ENCODE measurements at regions not wholly inside any gene's neighbourhood (a gene's known extent, or its start where the extent isn't known, plus 50 kb on each side); places are given as distances from the start of the nearest gene placed in this dataset.
A peak's percentile ranks its signal among the peaks of the same experiment; 100 is the strongest.

DNA sequence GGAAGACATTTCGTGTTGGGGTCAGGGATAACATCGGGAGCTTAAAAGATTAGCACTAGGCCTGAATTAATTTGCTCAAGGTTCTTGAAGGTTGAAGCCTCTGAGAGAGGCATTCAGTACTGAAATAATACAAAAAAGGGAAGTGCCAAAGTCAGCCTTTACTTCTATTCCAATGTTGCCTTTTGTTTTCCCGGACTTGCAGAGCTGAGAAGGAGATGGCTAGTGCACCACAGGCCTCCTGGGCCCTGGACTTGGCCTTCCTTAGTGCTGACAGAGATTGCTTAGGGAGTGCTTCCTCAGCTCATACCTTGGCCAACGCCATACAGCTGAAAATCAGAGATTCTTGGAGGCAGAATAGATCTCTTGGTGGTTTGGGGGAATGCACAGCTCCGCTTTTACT, 333.6 kb upstream of the TBL1XR1 start:
- DNase-seq (ENCODE audit: low read depth), result no peak

GRCh38 chr3:177536873-177537272, 339.6 kb upstream of the TBL1XR1 start:
- no peak for DNase-seq (ENCODE audit: low read depth)

DNA sequence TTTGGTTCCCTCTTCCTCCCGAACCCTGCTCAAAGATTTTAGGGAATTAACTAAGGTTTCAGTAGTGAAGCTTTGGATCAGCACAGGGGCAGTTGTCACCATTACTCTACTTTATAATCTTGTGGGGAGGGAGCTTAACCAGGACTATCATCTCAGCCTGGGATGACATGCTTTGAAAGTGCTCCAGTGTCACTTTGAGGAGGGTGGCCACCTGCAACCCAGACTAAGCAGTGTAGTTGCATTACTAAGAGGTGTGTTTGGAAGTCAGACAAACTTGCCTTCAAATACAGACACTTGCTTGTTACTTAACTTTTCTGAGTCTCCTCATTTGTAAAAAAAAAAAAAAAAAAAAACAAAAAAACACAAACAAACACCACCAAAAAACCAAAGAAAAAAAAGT, 340.3 kb upstream of the TBL1XR1 start:
- DNase-seq (ENCODE audit: low read depth), result no peak

GRCh38 chr3:177538048-177538749, 340.9 kb upstream of the TBL1XR1 start:
- DNase-seq (ENCODE audit: low read depth), result no peak

- no peak for DNase-seq (ENCODE audit: low read depth)
These were observed 341.8 kb upstream of the TBL1XR1 start for GRCh38 chr3:177538750-177539730.

GRCh38 chr3:177541541-177541940, 344.3 kb upstream of the TBL1XR1 start:
- no peak for DNase-seq (ENCODE audit: low read depth)

DNA sequence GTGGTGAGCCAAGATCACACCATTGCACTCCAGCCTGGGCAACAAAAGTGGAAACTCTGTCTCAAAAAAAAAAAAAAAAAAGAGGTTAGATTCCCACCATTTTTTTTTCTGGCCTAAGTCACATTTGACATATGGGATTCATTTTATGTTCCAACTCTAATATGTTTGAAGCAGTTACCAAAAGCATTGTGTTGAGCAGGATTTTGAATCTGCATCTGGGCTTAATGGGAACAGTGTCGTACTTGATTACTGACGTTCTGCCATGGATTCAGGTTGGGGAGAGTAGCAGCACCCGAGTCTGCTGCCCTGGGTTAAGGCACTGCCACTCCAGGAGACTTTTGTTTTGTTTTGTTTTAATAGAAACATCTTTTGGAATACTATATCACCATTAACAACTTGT, 348.7 kb upstream of the TBL1XR1 start:
- DNase-seq (ENCODE audit: low read depth), result no peak

DNA sequence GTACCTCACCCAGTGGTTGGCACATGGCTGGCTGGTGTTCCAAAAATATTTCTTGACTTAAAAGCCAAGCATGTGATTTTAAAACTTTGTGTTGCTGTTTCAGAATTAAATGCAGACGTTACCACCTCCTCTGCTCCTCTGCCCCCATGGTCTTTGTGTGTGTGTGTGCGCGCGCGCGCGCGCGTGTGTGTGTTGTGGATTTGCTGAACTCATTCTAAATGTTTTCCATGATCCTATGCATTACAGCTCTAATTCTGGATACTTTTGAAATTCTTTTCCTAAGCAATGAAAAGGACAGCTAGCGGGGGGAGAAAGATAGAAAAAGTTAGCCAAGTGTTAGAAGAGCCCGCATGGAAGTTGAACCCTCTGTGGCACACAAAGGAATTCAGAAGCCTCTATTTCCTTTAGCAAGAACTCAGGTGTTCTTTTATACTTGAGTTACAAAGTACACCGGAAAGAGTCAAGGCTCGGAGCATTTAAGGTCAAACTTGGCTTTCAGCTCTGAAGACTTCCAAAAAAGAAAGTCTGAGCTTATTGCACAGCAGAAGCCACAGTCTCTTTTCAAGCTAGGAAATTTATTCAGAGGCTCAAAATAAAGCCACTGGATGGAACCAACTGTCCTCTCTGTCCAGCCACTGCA, 350.5 kb upstream of the TBL1XR1 start:
- DNase-seq (ENCODE audit: low read depth), result no peak

DNA sequence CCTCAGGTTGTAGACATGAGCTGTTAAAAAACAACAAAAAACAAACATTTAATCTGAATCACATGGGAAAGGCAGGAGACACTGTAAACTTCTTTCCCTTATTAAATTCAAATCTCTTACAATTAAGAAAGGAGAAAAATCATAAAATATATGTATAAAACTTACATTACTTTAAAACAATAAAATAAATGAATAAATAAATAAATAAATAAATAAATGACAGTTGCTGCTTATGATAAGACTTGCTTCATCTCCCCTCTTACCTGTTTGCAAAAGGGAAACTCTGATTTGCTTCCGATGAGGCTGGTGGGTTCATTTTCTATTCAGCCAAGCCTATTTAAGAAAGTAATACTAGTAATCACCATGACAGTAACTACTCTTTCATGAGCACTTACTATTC, 353.4 kb upstream of the TBL1XR1 start:
- DNase-seq (ENCODE audit: low read depth), result no peak

- DNase-seq (ENCODE audit: low read depth), result no peak
These were observed 354.2 kb upstream of the TBL1XR1 start for GRCh38 chr3:177551431-177551836.

GRCh38 chr3:177552051-177552450, 354.8 kb upstream of the TBL1XR1 start:
- no peak for DNase-seq (ENCODE audit: low read depth)

DNA sequence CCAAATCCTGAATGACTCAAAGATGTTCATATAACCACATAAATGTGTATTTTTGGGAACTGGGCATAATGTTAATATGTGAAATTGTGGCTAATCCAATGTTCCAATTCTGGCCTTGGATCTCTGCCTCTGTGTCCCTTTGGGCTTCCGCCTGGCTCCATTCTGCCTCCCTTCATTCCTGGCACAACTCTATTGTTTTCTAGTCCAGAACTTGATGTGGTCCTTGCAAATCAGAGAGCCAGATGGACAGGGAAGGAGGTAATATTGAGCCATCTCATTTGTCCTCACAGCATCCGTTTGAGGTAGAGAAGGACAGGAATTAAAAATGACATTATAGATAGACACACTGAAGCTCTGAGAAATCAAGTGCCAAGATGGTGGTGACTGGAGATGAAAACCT, 355.7 kb upstream of the TBL1XR1 start:
- no peak for DNase-seq (ENCODE audit: low read depth)

DNA sequence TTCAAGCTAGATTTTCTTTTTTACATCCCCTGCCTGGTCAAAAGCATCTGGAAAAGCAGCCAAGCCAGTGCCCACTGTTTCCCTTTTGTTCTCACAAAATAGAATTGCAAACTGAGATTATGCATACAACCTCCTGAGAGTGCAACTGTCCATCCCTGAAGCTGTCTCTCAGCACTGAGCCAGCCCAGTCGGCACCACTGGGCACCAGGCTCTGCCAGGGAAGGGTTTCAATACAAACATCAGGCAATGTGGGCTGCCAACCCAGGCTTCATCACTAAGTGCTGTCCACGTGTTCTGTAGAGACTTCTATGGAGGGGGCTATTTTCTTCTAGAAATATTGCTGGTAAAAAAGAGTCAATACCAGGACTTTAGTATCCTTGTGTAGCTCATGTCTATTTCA, 356.3 kb upstream of the TBL1XR1 start:
- no peak for DNase-seq (ENCODE audit: low read depth)

- peak; percentile 47 for DNase-seq (ENCODE audit: low read depth)
These were observed 357.8 kb upstream of the TBL1XR1 start for GRCh38 chr3:177554895-177555759.

GRCh38 chr3:177557548-177557947, 360.3 kb upstream of the TBL1XR1 start:
- no peak for DNase-seq (ENCODE audit: low read depth)

DNA sequence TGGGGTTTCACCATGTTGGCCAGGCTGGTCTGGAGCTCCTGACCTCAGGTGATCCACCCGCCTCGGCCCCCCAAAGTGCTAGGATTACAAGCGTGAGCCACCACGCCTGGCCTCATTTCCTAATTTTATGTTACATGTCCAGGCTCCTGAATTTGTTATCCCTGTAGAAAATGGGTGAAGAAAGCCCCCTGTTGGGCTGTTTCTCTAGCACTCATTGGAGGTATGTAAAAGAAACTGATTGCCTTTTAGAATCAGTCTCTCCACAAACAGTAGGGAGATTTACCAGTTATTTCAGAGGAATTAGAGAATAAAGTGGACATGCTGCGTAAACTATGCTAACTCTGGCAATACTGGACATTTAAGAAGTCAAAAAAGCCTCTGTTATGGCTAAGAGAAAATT, 364.1 kb upstream of the TBL1XR1 start:
- DNase-seq (ENCODE audit: low read depth), result no peak

DNA sequence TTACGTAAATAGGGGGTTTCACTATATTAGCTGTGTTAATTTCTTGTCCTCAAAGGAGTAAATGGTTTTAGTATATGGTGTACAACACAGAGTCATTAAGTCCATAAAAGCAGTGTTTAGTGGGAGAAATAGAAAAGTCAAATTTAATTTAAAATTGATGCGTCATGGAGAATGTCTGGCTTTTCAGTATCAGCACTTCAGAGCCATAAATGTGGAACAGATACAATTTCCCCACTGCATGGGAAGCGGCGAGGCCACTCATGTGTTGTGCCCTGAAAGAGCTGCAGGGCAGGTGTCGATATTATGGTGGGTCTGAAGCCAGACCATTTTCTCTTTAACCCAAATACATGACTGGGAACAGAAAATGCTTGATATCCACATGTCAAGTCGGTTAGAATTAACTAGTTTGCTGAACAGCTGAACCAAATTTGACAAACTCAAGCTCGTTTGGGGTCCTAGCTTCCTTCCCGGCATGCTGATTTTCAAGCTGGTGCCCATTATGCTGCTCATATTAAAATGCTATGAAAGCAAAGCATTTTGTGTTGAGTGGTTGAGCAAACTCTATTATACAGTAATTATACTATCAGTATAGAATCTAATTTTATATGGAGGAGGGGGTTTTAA, 364.6 kb upstream of the TBL1XR1 start:
- DNase-seq (ENCODE audit: low read depth), result no peak

DNA sequence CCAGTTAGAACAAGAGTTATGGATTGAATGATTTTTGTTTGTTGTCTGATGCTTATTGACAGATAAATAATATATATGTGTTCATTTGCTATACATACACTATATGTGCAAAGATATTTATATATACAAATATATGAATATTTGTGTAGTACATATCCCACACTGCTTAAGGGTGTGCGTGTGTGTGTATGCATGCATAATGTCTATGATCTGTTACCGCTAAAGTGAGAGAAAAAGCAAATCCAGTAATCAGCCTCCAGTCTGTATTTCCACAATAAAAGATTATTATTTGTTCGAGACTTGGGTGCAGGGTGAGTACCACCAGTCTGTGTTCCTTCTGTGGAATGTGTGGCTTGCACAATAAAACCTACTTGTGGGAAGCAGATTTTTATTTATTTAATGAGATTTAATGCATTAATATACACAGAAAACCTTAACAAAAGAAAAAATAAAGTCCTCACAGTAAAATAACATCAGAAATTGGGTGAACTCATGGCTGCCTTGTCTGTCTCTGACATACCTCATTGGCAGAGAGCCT, 366.0 kb upstream of the TBL1XR1 start:
- no peak for DNase-seq (ENCODE audit: low read depth)

DNA sequence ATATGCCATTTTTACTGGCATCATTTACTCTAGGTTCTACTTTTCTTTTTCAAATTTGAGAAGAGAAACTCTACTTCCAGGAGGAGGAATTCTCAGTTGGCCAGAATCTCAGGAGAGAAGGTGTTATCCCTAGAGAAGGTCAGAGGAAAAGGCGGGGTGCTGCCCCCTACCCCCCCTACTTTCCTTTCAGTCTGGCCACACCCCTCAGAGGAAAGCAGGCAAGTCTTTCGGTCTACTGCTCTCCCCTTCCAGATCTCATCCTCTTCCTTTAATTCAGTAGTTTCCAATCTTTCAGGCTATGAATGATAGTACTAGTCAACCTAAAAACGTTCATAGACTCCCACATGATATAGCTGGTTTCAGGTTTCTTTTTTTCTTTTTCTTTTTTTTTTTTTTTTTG, 366.5 kb upstream of the TBL1XR1 start:
- no peak for DNase-seq (ENCODE audit: low read depth)

- DNase-seq (ENCODE audit: low read depth), result no peak
These were observed 368.7 kb upstream of the TBL1XR1 start for GRCh38 chr3:177565981-177566380.

DNA sequence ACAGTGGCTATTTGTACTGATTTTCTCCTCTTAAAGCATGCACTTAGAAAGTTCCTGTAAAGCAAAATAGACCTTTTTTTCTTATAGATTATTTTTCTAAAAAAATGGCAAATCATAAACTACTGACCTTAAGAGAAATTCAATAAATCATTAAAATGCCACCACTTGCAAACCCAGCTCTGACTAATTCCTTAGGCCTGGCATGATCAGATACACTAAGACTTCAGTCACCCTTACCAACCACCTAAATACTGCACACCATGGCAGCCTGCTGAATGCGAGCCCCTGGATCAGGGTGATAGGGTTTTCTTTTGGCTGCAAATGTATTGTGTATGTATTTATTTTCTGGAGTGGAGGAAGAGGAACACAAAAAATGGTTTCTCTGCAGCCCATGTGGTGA, 370.6 kb upstream of the TBL1XR1 start:
- DNase-seq (ENCODE audit: low read depth), result no peak
